Omental fat pad (tissue), 3 donors: ENCODE measurements at regions not wholly inside any gene's neighbourhood (a gene's known extent, or its start where the extent isn't known, plus 50 kb on each side); places are given as distances from the start of the nearest gene placed in this dataset.

Experiments
- ATAC-seq: fragments of 150-250 bp; one replicate; pipeline ENCODE4 v1.9.1; 2016; ENCODE audit warnings: mild to moderate bottlenecking, moderate library complexity; ENCODE audit not compliant: low FRiP score
- DNase-seq: peaks from one replicate; pipeline ENCODE4 v3.0.0-alpha.2; 2019; ENCODE audit warnings: low spot score
- TF ChIP-seq, protein P1 (sequence below), 3 donors: fragments of 450-650 bp; IDR thresholded peaks; one replicate each; pipeline ENCODE4 v1.5.1; 2016 to 2017; ENCODE audit warnings: antibody characterized with exemption in 3 of 3, mild to moderate bottlenecking in 3 of 3, moderate library complexity in 2 of 3

DNA sequence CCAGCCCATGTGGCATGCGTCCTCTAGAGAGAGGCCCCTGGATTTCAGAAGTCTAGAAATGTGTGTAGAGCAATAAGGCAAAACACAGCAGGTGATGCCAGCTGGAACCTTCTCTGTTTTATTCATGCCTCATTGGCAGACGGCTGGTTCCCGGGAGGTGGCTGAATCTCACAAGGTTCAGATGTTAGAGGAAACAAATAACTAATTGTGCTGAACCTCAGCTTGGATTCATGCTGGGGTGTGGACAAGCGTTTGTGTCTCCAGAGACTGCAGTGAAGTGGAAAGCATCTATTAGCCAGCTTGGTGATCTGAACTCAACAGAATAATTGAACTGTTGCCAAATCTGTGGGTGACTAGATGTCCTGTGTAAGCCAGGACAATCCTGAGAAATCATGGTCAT, 131.1 kb upstream of the NR4A3 start:
- DNase-seq, result no peak
- TF ChIP-seq, protein P1, sequence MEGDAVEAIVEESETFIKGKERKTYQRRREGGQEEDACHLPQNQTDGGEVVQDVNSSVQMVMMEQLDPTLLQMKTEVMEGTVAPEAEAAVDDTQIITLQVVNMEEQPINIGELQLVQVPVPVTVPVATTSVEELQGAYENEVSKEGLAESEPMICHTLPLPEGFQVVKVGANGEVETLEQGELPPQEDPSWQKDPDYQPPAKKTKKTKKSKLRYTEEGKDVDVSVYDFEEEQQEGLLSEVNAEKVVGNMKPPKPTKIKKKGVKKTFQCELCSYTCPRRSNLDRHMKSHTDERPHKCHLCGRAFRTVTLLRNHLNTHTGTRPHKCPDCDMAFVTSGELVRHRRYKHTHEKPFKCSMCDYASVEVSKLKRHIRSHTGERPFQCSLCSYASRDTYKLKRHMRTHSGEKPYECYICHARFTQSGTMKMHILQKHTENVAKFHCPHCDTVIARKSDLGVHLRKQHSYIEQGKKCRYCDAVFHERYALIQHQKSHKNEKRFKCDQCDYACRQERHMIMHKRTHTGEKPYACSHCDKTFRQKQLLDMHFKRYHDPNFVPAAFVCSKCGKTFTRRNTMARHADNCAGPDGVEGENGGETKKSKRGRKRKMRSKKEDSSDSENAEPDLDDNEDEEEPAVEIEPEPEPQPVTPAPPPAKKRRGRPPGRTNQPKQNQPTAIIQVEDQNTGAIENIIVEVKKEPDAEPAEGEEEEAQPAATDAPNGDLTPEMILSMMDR (IDR thresholded peaks at IDR 0.05), result no peak
- no peak for ATAC-seq

DNA sequence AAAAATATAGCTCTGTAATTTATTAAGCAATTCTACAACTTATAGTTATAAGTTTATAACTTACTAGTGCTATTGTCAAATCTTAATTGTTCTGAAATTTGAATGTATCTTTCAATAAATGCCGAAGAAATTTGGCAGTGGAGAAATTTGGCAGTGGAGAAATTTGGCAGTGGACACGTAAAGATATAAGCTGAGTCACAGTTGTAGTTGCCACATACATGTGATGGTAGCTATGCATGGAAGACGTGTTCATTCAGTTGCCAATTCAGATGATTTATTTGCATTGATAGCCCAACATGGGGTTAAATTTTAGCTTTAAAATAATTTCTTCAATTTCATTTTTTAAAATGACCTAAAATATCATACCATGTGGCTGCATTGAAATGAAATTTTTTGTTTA, 127.8 kb upstream of the NR4A3 start:
- DNase-seq (no peak), ATAC-seq (no peak)
- TF ChIP-seq, protein P1 (IDR thresholded peaks at IDR 0.05), result no peak

DNA sequence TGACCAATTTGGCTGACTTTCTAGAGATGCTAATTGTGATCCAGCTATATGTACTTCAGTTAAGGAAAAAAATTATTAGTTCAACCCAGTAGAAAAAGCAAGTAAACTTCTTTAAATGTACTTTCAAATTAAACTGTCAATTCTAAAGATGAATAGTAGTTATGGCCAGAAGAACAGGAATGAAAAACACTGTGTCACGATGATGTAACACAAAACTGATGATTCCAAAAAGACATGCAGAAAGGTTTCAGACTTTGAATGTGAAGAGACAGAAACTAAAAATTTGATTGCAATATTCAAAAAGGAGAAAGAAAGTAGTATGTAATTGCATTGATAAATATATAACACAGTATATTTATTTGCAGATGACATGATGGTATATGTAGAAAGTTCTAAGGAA, 127.3 kb upstream of the NR4A3 start:
- DNase-seq (no peak), ATAC-seq (no peak)
- TF ChIP-seq, protein P1 (IDR thresholded peaks at IDR 0.05), result no peak

DNA sequence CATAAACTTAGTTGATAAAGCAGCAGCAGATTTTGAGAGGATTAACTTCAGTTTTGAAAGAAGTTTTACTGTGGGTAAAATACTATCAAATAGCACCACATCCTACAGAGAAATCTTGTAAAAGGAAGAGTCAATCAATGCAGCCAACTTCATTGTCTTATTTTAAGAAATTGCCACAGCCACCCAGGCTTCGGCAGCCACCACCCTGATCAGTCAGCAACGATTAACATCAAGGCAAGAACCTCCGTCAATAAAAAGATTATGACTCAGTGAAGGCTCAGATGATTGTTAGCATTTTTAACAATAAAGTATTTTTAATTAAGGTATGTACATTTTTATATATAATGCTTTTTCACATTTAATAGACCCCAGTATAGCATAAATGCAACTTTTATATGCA, 122.3 kb upstream of the NR4A3 start:
- ATAC-seq, result no peak
- no peak for DNase-seq
- TF ChIP-seq, protein P1 (IDR thresholded peaks at IDR 0.05), result no peak

DNA sequence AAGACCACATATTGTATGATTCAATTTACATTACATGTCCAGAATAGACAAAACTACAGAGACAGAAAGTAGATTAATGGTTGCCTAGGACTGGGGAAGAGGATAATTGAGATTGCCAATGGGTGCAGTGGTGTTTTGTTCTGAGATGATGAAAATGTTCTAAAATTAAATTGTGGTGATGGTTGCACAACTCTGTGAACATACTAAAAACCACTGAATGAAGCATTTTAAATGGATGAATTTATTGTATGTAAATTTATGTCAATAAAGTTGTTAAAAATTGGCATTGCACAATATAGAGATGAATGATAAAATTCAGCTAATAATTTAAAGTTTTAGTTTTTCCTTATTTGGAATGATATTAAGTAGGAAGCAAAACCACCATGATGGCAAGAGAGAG, 109.5 kb upstream of the NR4A3 start:
- ATAC-seq (no peak), DNase-seq (no peak)
- TF ChIP-seq, protein P1 (IDR thresholded peaks at IDR 0.05), result no peak

DNA sequence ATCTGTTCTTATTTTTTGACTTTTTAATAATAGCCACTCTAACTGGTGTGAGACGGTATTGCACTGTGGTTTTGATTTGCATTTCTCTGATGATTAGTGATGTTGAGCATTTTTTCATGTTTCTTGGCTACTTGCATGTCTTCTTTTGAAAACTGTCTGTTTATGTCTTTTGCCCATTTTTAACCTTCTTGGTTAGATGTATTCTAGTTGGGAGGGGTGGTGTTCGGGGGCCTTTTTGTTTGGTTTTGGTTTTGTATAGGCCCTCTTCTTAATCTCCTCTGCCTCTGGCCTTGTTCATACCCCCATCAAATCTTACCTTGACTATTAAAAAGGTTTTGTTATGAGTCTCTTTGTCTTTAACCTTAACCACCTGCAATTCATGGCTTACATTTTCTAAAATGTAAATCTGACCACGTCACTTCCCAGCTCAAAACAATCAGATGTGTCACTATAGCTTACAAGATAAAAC, 107.8 kb upstream of the NR4A3 start:
- no peak for DNase-seq
- TF ChIP-seq, protein P1 (IDR thresholded peaks at IDR 0.05), result no peak
- ATAC-seq, result no peak

DNA sequence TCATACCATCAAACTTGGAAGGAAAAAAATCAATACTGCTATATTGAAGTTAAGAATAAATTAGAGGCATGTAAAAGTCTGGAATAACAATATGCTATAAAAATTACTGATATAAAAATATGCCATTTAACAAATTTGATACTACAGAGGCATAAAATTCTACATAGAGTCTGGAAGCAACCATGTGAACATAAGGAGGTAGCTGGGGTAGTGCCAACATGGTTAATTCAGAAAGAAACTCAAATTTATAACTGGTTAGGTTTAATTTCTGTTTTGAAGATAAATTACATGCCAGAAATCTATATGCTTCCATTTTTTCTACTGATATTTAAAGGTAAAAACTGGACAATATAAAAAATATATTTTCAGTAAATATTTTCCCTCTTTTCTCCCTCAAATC, 103.1 kb upstream of the NR4A3 start:
- DNase-seq, result no peak
- no peak for ATAC-seq
- TF ChIP-seq, protein P1 (IDR thresholded peaks at IDR 0.05), result no peak
